Right kidney (tissue), 1 donor: ENCODE measurements at regions not wholly inside any gene's neighbourhood (a gene's known extent, or its start where the extent isn't known, plus 50 kb on each side); places are given as distances from the start of the nearest gene placed in this dataset.

Experiments used
- DNase-seq: peaks from one replicate; pipeline ENCODE4 v3.0.0-alpha.2; 2016

GRCh38 chr6:82072121-82072521 lies 175.4 kb downstream of the IBTK start:
- peak; percentile 7 for DNase-seq

- no peak for DNase-seq
These were observed 178.8 kb downstream of the IBTK start for GRCh38 chr6:82068721-82069120.

GRCh38 chr6:82066991-82067411 lies 180.5 kb downstream of the IBTK start:
- DNase-seq, result no peak

- no peak for DNase-seq
These were observed 181.3 kb downstream of the IBTK start for GRCh38 chr6:82066196-82066595.

- no peak for DNase-seq
These were observed 184.0 kb downstream of the IBTK start for GRCh38 chr6:82063574-82063973.

- DNase-seq, result no peak
These were observed 185.3 kb downstream of the IBTK start for GRCh38 chr6:82062219-82062618.

GRCh38 chr6:82057846-82058554 lies 189.5 kb downstream of the IBTK start:
- peak; percentile 11 for DNase-seq

GRCh38 chr6:82056567-82056966 lies 191.0 kb downstream of the IBTK start:
- DNase-seq, result no peak

- DNase-seq, result no peak
These were observed 201.4 kb downstream of the IBTK start for GRCh38 chr6:82045965-82046756.

- peak; percentile 12 for DNase-seq
These were observed 206.9 kb downstream of the IBTK start for GRCh38 chr6:82040405-82041221.

GRCh38 chr6:82038631-82039030 lies 208.9 kb downstream of the IBTK start:
- DNase-seq, result no peak

GRCh38 chr6:82035526-82035925 lies 212.0 kb downstream of the IBTK start:
- DNase-seq, result no peak

- no peak for DNase-seq
These were observed 213.8 kb downstream of the IBTK start for GRCh38 chr6:82033631-82034211.

GRCh38 chr6:82032444-82032843 lies 215.1 kb downstream of the IBTK start:
- DNase-seq, result no peak

- DNase-seq, result no peak
These were observed 216.6 kb downstream of the IBTK start for GRCh38 chr6:82030761-82031503.

GRCh38 chr6:82030301-82030700 lies 217.2 kb downstream of the IBTK start:
- DNase-seq, result no peak

GRCh38 chr6:82025271-82025670 lies 222.3 kb downstream of the IBTK start:
- no peak for DNase-seq

- DNase-seq, result no peak
These were observed 224.9 kb downstream of the IBTK start for GRCh38 chr6:82022614-82023129.

- no peak for DNase-seq
These were observed 229.8 kb downstream of the IBTK start for GRCh38 chr6:82017773-82018172.

GRCh38 chr6:82017288-82017687 lies 230.3 kb downstream of the IBTK start:
- no peak for DNase-seq

- no peak for DNase-seq
These were observed 232.0 kb downstream of the IBTK start for GRCh38 chr6:82015526-82015925.

GRCh38 chr6:82015043-82015442 lies 232.5 kb downstream of the IBTK start:
- no peak for DNase-seq
